ENCODE measurements at regions not wholly inside any gene's neighbourhood (a gene's known extent, or its start where the extent isn't known, plus 50 kb on each side); places are given as distances from the start of the nearest gene placed in this dataset.

- Histone ChIP-seq H3K4me1 (ENCODE audit: low read length) (no peaks in the 10 kb centered on the region), H3K4me3 (ENCODE audit: low read length) (no peak overlapping the region), H3K9me3 (ENCODE audit: insufficient read depth, low read length) (no peaks in the 10 kb centered on the region), H2AFZ (ENCODE audit: low read depth, low read length) (no peak overlapping the region), H3K4me2 (ENCODE audit: low read length) (no peak overlapping the region), H3K36me3 (replicated peaks; ENCODE audit: low read depth, low read length) (no peaks in the 10 kb centered on the region), H3K9ac (ENCODE audit: low read length) (no peak overlapping the region), H3K27me3 (ENCODE audit: low read depth, low read length) (no peaks in the 10 kb centered on the region), H3K27ac (ENCODE audit: low read length) (no peak overlapping the region), H3K79me2 (ENCODE audit: low read length) (no peaks in the 10 kb centered on the region), H4K20me1 (ENCODE audit: insufficient read depth, low read length) (no peaks in the 10 kb centered on the region)
- no peak for TF ChIP-seq EZH2phosphoT487 (IDR thresholded peaks at IDR 0.05; ENCODE audit: low read depth)
- TF ChIP-seq CTCF (IDR thresholded peaks at IDR 0.05; ENCODE audit: low read depth, low read length): no peak
These were observed 675.4 kb upstream of the NR2F2 start for GRCh38 chr15:95655089-95655607.

- Histone ChIP-seq H3K36me3 (replicated peaks; ENCODE audit: low read depth, low read length) (no peaks in the 10 kb centered on the region), H3K4me3 (ENCODE audit: low read length) (no peak overlapping the region), H3K4me2 (ENCODE audit: low read length) (no peak overlapping the region), H3K27ac (ENCODE audit: low read length) (no peak overlapping the region), H3K79me2 (ENCODE audit: low read length) (no peaks in the 10 kb centered on the region), H3K9ac (ENCODE audit: low read length) (no peak overlapping the region), H4K20me1 (ENCODE audit: insufficient read depth, low read length) (no peaks in the 10 kb centered on the region), H2AFZ (ENCODE audit: low read depth, low read length) (no peak overlapping the region), H3K4me1 (ENCODE audit: low read length) (no peaks in the 10 kb centered on the region), H3K9me3 (ENCODE audit: insufficient read depth, low read length) (no peaks in the 10 kb centered on the region), H3K27me3 (ENCODE audit: low read depth, low read length) (no peaks in the 10 kb centered on the region)
- no peak for TF ChIP-seq EZH2phosphoT487 (IDR thresholded peaks at IDR 0.05; ENCODE audit: low read depth)
- no peak for TF ChIP-seq CTCF (IDR thresholded peaks at IDR 0.05; ENCODE audit: low read depth, low read length)
These were observed 673.9 kb upstream of the NR2F2 start for GRCh38 chr15:95656595-95656994.

GRCh38 chr15:95658799-95659198, 671.7 kb upstream of the NR2F2 start:
- TF ChIP-seq EZH2phosphoT487 (IDR thresholded peaks at IDR 0.05; ENCODE audit: low read depth) (no peak), CTCF (IDR thresholded peaks at IDR 0.05; ENCODE audit: low read depth, low read length) (no peak)
- H3K27me3 ChIP-seq (ENCODE audit: low read depth, low read length): no peaks in the 10 kb centered on the region
- no peak overlapping the region for H3K27ac ChIP-seq (ENCODE audit: low read length)
- H3K4me3 ChIP-seq (ENCODE audit: low read length): no peak overlapping the region
- no peaks in the 10 kb centered on the region for H3K79me2 ChIP-seq (ENCODE audit: low read length)
- H3K36me3 ChIP-seq (replicated peaks; ENCODE audit: low read depth, low read length): no peaks in the 10 kb centered on the region
- no peaks in the 10 kb centered on the region for H4K20me1 ChIP-seq (ENCODE audit: insufficient read depth, low read length)
- no peak overlapping the region for H3K4me2 ChIP-seq (ENCODE audit: low read length)
- no peaks in the 10 kb centered on the region for H3K4me1 ChIP-seq (ENCODE audit: low read length)
- H2AFZ ChIP-seq (ENCODE audit: low read depth, low read length): no peak overlapping the region
- no peaks in the 10 kb centered on the region for H3K9me3 ChIP-seq (ENCODE audit: insufficient read depth, low read length)
- no peak overlapping the region for H3K9ac ChIP-seq (ENCODE audit: low read length)

GRCh38 chr15:95659656-95660055, 670.8 kb upstream of the NR2F2 start:
- no peak overlapping the region for H3K9ac ChIP-seq (ENCODE audit: low read length)
- no peaks in the 10 kb centered on the region for H4K20me1 ChIP-seq (ENCODE audit: insufficient read depth, low read length)
- H3K4me1 ChIP-seq (ENCODE audit: low read length): no peaks in the 10 kb centered on the region
- no peak for TF ChIP-seq EZH2phosphoT487 (IDR thresholded peaks at IDR 0.05; ENCODE audit: low read depth)
- no peak for TF ChIP-seq CTCF (IDR thresholded peaks at IDR 0.05; ENCODE audit: low read depth, low read length)
- no peaks in the 10 kb centered on the region for H3K79me2 ChIP-seq (ENCODE audit: low read length)
- no peak overlapping the region for H3K27ac ChIP-seq (ENCODE audit: low read length)
- no peaks in the 10 kb centered on the region for H3K9me3 ChIP-seq (ENCODE audit: insufficient read depth, low read length)
- no peaks in the 10 kb centered on the region for H3K27me3 ChIP-seq (ENCODE audit: low read depth, low read length)
- no peak overlapping the region for H3K4me2 ChIP-seq (ENCODE audit: low read length)
- no peaks in the 10 kb centered on the region for H3K36me3 ChIP-seq (replicated peaks; ENCODE audit: low read depth, low read length)
- no peak overlapping the region for H3K4me3 ChIP-seq (ENCODE audit: low read length)
- no peak overlapping the region for H2AFZ ChIP-seq (ENCODE audit: low read depth, low read length)

Data from OCI-LY3 (cell line).